DOHH2 (cell line): ENCODE measurements at regions not wholly inside any gene's neighbourhood (a gene's known extent, or its start where the extent isn't known, plus 50 kb on each side); places are given as distances from the start of the nearest gene placed in this dataset.

Experiments used
- H3F3A ChIP-seq: fragments of 200-600 bp; sonication (generic), shearing (Covaris generic); 2 replicates; pipeline ENCODE4 v1.6.0; 2016; ENCODE audit warnings: antibody characterized with exemption, mild to moderate bottlenecking; ENCODE audit not compliant: control insufficient read depth, insufficient read depth
- H3K27ac ChIP-seq: fragments of 200-600 bp; sonication (generic); 2 replicates; pipeline ENCODE4 v1.5.1; 2014; ENCODE audit warnings: low read depth, mild to moderate bottlenecking, low read length, moderate library complexity
- H3K27me3 ChIP-seq: fragments of 200-600 bp; sonication (generic); 2 replicates; pipeline ENCODE4 v1.6.1; 2014; ENCODE audit warnings: mild to moderate bottlenecking, low read length, mixed read lengths; ENCODE audit not compliant: control insufficient read depth
- H3K36me3 ChIP-seq: fragments of 200-600 bp; sonication (generic); 2 replicates; pipeline ENCODE4 v1.6.1; 2014; ENCODE audit warnings: mild to moderate bottlenecking, low read length, moderate library complexity, mixed read lengths; ENCODE audit not compliant: control insufficient read depth
- H3K4me1 ChIP-seq: fragments of 200-600 bp; sonication (generic); 2 replicates; pipeline ENCODE4 v1.6.1; 2014; ENCODE audit warnings: mild to moderate bottlenecking, low read length, mixed read lengths; ENCODE audit not compliant: control insufficient read depth
- H3K4me2 ChIP-seq: fragments of 200-600 bp; sonication (generic); 2 replicates; pipeline ENCODE4 v1.6.0; 2014; ENCODE audit warnings: mild to moderate bottlenecking, low read length, moderate library complexity
- H3K4me3 ChIP-seq: fragments of 200-600 bp; sonication (generic); 2 replicates; pipeline ENCODE4 v1.5.1; 2014; ENCODE audit warnings: mild to moderate bottlenecking, low read length, mixed read lengths
- H3K79me2 ChIP-seq: fragments of 200-600 bp; sonication (generic); 2 replicates; pipeline ENCODE4 v1.6.1; 2014; ENCODE audit warnings: mild to moderate bottlenecking, low read length, mixed read lengths; ENCODE audit not compliant: control insufficient read depth
- H3K9me2 ChIP-seq: fragments of 200-600 bp; sonication (generic); replicated peaks from 2 replicates; pipeline ENCODE4 v1.6.1; 2014; ENCODE audit warnings: mild to moderate bottlenecking, low read length, mixed read lengths; ENCODE audit not compliant: control insufficient read depth
- H3K9me3 ChIP-seq: fragments of 200-600 bp; sonication (generic); 2 replicates; pipeline ENCODE4 v1.6.1; 2014; ENCODE audit warnings: antibody characterized with exemption, low read length, mixed read lengths; ENCODE audit not compliant: control insufficient read depth, insufficient read depth
- H4K20me1 ChIP-seq: fragments of 200-600 bp; sonication (generic); 2 replicates; pipeline ENCODE4 v1.6.0; 2014; ENCODE audit warnings: low read depth, mild to moderate bottlenecking, antibody characterized with exemption, low read length, moderate library complexity; ENCODE audit not compliant: control insufficient read depth, insufficient read depth
- CTCF ChIP-seq: fragments of 200-600 bp; sonication (generic); IDR thresholded peaks from one replicate; pipeline ENCODE4 v1.5.1; 2014; ENCODE audit warnings: antibody characterized with exemption, mild to moderate bottlenecking, low read depth, low read length; ENCODE audit not compliant: poor library complexity, severe bottlenecking
- EZH2phosphoT487 ChIP-seq: fragments of 200-600 bp; sonication (generic); IDR thresholded peaks from 2 replicates; pipeline ENCODE4 v1.6.1; 2017; ENCODE audit warnings: borderline replicate concordance, mild to moderate bottlenecking, antibody characterized with exemption, low read length, moderate library complexity, mixed read lengths

GRCh38 chr18:70513502-70514171 lies 224.8 kb downstream of the SOCS6 start:
- no peaks in the 10 kb centered on the region for H3K79me2 ChIP-seq
- H3K27me3 ChIP-seq, result no peaks in the 10 kb centered on the region
- TF ChIP-seq CTCF (no peak), EZH2phosphoT487 (no peak)
- no peak overlapping the region for H3K4me2 ChIP-seq
- no peaks in the 10 kb centered on the region for H3K9me3 ChIP-seq
- H3K4me1 ChIP-seq, result no peaks in the 10 kb centered on the region
- no peak overlapping the region for H3K27ac ChIP-seq
- no peaks in the 10 kb centered on the region for H3K36me3 ChIP-seq
- no peaks in the 10 kb centered on the region for H4K20me1 ChIP-seq
- no peaks in the 10 kb centered on the region for H3F3A ChIP-seq
- H3K4me3 ChIP-seq, result no peak overlapping the region
- no peaks in the 10 kb centered on the region for H3K9me2 ChIP-seq

- no peaks in the 10 kb centered on the region for H3F3A ChIP-seq
- H3K79me2 ChIP-seq, result no peaks in the 10 kb centered on the region
- no peak overlapping the region for H3K27ac ChIP-seq
- H3K9me2 ChIP-seq, result no peaks in the 10 kb centered on the region
- no peak overlapping the region for H3K4me2 ChIP-seq
- H3K36me3 ChIP-seq, result no peaks in the 10 kb centered on the region
- no peaks in the 10 kb centered on the region for H3K27me3 ChIP-seq
- no peaks in the 10 kb centered on the region for H4K20me1 ChIP-seq
- TF ChIP-seq EZH2phosphoT487 (no peak), CTCF (no peak)
- no peak overlapping the region for H3K4me3 ChIP-seq
- H3K9me3 ChIP-seq, result no peaks in the 10 kb centered on the region
- H3K4me1 ChIP-seq, result no peaks in the 10 kb centered on the region
Measured at GRCh38 chr18:70507970-70508369, 219.1 kb downstream of the SOCS6 start.

- Histone ChIP-seq H3K4me3 (no peak overlapping the region), H3K36me3 (no peaks in the 10 kb centered on the region), H3K79me2 (no peaks in the 10 kb centered on the region), H3K4me2 (no peak overlapping the region), H4K20me1 (no peaks in the 10 kb centered on the region), H3K27ac (no peak overlapping the region), H3K9me2 (no peaks in the 10 kb centered on the region), H3K9me3 (no peaks in the 10 kb centered on the region), H3F3A (no peaks in the 10 kb centered on the region), H3K27me3 (no peaks in the 10 kb centered on the region), H3K4me1 (no peaks in the 10 kb centered on the region)
- TF ChIP-seq CTCF, result no peak
- TF ChIP-seq EZH2phosphoT487, result no peak
Measured at GRCh38 chr18:70506511-70506910, 217.7 kb downstream of the SOCS6 start.
